BJ (cell line): ENCODE measurements at regions not wholly inside any gene's neighbourhood (a gene's known extent, or its start where the extent isn't known, plus 50 kb on each side); places are given as distances from the start of the nearest gene placed in this dataset.

ENCODE experiments used
- CTCF ChIA-PET: fragments of 350-600 bp; formaldehyde crosslinking; extraction: SDS; loops from one replicate; lab custom pipeline; 2021; ENCODE audit warnings: antibody characterized with exemption, inconsistent platforms; lab: Yijun Ruan, JAX
- POLR2A ChIA-PET: fragments of 300-600 bp; sonication (Branson Sonifier 250); formaldehyde crosslinking; extraction: SDS; loops from one replicate; lab custom pipeline; 2021; ENCODE audit warnings: antibody characterized with exemption; lab: Charles Lee
- DNase-seq: peaks from one replicate; pipeline ENCODE4 v3.0.0-alpha.2; 2011; ENCODE audit warnings: low read depth
- H3K27me3 ChIP-seq: 2 replicates; pipeline ENCODE4 v1.6.0; 2011; ENCODE audit warnings: low read length; ENCODE audit not compliant: control insufficient read depth, insufficient read depth
- H3K36me3 ChIP-seq: 2 replicates; pipeline ENCODE4 v1.5.1; 2011; ENCODE audit warnings: low read length; ENCODE audit not compliant: control insufficient read depth, insufficient read depth
- H3K4me3 ChIP-seq: 2 replicates; pipeline ENCODE4 v1.5.1; 2011; ENCODE audit warnings: low read depth, mild to moderate bottlenecking, control low read depth, low read length
- TF ChIP-seq, protein P1 (sequence below): IDR thresholded peaks from 2 replicates; pipeline ENCODE4 v1.5.1; 2011; ENCODE audit warnings: low read depth, mild to moderate bottlenecking, control low read depth, inconsistent platforms, low read length, moderate library complexity; ENCODE audit not compliant: insufficient read depth

DNA sequence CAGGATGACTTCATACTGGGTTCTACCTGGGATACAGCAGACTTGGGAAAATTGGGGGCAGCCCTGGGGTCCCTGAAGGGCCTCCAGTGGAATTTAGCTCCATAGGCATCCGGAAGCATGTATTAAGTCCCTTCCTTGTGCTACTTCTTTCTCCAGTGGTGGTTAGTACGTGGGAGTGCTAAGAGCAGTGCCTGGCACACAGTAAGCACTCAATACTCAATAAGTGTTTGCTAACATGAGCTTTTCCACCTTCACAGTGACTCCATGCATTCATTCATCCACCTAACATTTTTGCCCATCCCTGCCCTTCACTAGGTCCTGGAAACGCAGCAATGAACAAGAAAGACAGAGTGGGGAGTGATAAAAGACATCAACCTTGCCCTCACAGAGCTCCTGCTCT, 120.5 kb downstream of the MN1 start:
- H3K4me3 ChIP-seq, result no peak overlapping the region
- TF ChIP-seq, protein P1, sequence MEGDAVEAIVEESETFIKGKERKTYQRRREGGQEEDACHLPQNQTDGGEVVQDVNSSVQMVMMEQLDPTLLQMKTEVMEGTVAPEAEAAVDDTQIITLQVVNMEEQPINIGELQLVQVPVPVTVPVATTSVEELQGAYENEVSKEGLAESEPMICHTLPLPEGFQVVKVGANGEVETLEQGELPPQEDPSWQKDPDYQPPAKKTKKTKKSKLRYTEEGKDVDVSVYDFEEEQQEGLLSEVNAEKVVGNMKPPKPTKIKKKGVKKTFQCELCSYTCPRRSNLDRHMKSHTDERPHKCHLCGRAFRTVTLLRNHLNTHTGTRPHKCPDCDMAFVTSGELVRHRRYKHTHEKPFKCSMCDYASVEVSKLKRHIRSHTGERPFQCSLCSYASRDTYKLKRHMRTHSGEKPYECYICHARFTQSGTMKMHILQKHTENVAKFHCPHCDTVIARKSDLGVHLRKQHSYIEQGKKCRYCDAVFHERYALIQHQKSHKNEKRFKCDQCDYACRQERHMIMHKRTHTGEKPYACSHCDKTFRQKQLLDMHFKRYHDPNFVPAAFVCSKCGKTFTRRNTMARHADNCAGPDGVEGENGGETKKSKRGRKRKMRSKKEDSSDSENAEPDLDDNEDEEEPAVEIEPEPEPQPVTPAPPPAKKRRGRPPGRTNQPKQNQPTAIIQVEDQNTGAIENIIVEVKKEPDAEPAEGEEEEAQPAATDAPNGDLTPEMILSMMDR, result no peak
- ChIA-PET CTCF (interaction anchor here (0.9 kb wide), 1 partner anchor 275 kb away, joined by 3 read pairs; no protein-coding TSS in a partner anchor), POLR2A (no interaction called here)
- no peak for DNase-seq
- no peaks in the 10 kb centered on the region for H3K36me3 ChIP-seq
- peaks cover 12% of the 10 kb centered on the region for H3K27me3 ChIP-seq

DNA sequence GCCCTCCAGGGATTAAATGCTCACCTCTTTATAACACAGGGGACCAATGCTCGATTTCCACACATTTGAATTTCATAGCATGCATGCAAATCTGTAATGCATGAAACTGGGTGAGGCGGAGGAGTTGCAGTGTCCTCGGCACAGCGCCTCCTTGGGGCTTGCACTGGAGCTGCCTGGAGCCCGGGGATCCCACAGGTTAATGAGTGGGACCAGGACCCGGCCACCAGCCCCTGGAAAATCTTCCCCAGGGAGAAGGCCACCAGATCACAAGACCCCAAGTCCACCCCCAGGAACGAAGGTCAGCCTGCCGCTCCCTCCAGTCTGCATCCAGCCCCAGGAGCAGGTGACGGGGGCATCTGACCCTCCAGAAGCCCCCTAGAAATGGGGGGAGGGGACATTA, 119.1 kb downstream of the MN1 start:
- no peak for DNase-seq
- POLR2A ChIA-PET, result no interaction called here
- CTCF ChIA-PET, result no interaction called here
- peaks cover 10% of the 10 kb centered on the region for H3K27me3 ChIP-seq
- H3K4me3 ChIP-seq, result no peak overlapping the region
- H3K36me3 ChIP-seq, result no peaks in the 10 kb centered on the region
- TF ChIP-seq, protein P1, result no peak

DNA sequence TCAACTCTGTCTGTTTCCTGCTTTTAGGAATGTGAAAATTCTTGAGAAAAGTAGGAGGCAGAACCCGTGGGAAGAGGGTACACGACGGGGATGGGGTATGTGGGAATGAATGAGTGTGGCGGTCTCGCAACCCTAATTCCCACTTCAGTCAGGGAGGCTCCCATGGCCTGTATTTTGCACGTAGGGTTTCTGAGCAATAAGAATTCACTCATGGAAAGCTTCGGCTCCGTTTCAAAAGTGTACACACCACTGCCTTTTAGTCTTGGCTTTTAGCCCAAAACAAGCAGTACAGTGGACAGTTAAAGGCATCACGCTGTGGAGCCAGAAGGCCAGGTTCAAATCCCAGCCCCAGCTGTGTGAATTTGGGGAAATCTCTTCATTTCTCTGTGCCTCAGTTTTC, 116.7 kb downstream of the MN1 start:
- CTCF ChIA-PET, result no interaction called here
- POLR2A ChIA-PET, result no interaction called here
- no peak overlapping the region for H3K4me3 ChIP-seq
- TF ChIP-seq, protein P1, result no peak
- no peaks in the 10 kb centered on the region for H3K36me3 ChIP-seq
- no peaks in the 10 kb centered on the region; the same call in 1 of the 2 replicates for H3K27me3 ChIP-seq
- DNase-seq, result no peak

DNA sequence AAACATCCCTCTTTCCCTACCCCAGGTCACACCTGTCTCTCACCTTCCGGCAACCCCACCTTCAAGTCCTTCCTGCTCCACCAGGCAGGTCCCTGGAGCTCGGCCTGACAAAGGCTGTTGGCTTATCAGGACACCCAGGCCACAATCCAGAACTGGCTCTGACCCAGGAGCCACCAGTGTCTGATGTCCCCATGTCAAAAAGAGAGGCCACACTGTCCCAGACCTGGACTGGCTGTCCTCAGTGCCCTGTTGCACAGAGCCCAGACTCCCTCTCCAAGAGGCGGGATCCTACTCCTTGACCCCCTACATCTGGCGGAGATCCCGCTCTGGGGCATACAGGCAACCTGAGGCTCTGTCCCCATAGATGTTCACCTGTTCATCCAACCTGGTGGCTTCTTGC, 116.0 kb downstream of the MN1 start:
- CTCF ChIA-PET, result interaction anchor here (1.7 kb wide), 1 partner anchor 28 kb away, joined by 3 read pairs; no protein-coding TSS in a partner anchor
- H3K4me3 ChIP-seq, result no peak overlapping the region
- H3K36me3 ChIP-seq, result no peaks in the 10 kb centered on the region
- TF ChIP-seq, protein P1, result no peak
- H3K27me3 ChIP-seq, result no peaks in the 10 kb centered on the region; the same call in 1 of the 2 replicates
- POLR2A ChIA-PET, result no interaction called here
- no peak for DNase-seq

DNA sequence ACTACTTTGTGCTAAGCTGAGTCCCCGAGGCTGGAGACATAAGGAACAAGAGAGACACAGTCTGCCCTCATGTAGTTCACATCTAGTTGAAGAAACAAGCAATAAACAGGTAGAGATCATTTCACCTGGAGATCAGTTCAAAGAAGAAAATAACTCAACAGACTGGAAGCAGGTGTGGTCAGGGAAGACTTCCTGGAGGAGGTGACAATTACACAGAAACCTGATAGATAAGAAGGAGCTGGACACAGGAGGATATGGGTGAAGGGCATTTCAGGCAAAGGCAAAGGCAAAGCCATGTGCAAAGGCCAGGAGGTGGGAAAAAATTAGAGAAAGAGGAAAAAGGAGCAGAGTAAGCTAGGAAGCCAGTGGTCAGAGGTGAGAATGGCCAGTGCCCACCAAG, 115.6 kb downstream of the MN1 start:
- Histone ChIP-seq H3K27me3 (no peaks in the 10 kb centered on the region), H3K36me3 (no peaks in the 10 kb centered on the region), H3K4me3 (no peak overlapping the region)
- ChIA-PET POLR2A (no interaction called here), CTCF (interaction anchor here (1.7 kb wide), 1 partner anchor 28 kb away, joined by 3 read pairs; no protein-coding TSS in a partner anchor)
- no peak for DNase-seq
- TF ChIP-seq, protein P1, result no peak
